Liver (tissue), 8 donors: ENCODE measurements at regions not wholly inside any gene's neighbourhood (a gene's known extent, or its start where the extent isn't known, plus 50 kb on each side); places are given as distances from the start of the nearest gene placed in this dataset.

Experiments
- DNase-seq: peaks from one replicate; pipeline ENCODE4 v3.0.0-alpha.2; 2017; ENCODE audit warnings: low spot score
- H3K27ac ChIP-seq, 2 donors: one replicate each; pipeline ENCODE4 v1.7.0; 2013; ENCODE audit warnings: inconsistent platforms in 2 of 2, low read length in 2 of 2, control low read depth in 1 of 2, low read depth in 1 of 2, mild to moderate bottlenecking in 1 of 2
- H3K27me3 ChIP-seq, 4 donors: one replicate each; pipeline versions ENCODE4 v1.6.1 to v1.7.0; 2013; ENCODE audit warnings: low read length in 3 of 4, inconsistent platforms in 1 of 4, mild to moderate bottlenecking in 1 of 4, moderate library complexity in 1 of 4; ENCODE audit not compliant: control insufficient read depth in 4 of 4, insufficient read depth in 4 of 4
- H3K36me3 ChIP-seq, 4 donors: one replicate each; pipeline versions ENCODE4 v1.6.1 to v1.7.0; 2013; ENCODE audit warnings: low read length in 3 of 4, mild to moderate bottlenecking in 3 of 4, low read depth in 1 of 4, moderate library complexity in 1 of 4; ENCODE audit not compliant: control insufficient read depth in 4 of 4, insufficient read depth in 3 of 4
- H3K4me1 ChIP-seq, 4 donors: one replicate each; pipeline versions ENCODE4 v1.6.1 to v1.7.0; 2013; ENCODE audit warnings: low read length in 3 of 4, mild to moderate bottlenecking in 3 of 4, moderate library complexity in 1 of 4; ENCODE audit not compliant: control insufficient read depth in 4 of 4, insufficient read depth in 4 of 4
- H3K4me3 ChIP-seq, 3 donors: one replicate each; pipeline versions ENCODE4 v1.6.1 to v1.7.0; 2013; ENCODE audit warnings: low read length in 3 of 3, control low read depth in 1 of 3, low read depth in 1 of 3, mild to moderate bottlenecking in 1 of 3
- H3K9ac ChIP-seq, 2 donors: one replicate each; pipeline ENCODE4 v1.7.0; 2013; ENCODE audit warnings: low read length in 2 of 2, mild to moderate bottlenecking in 2 of 2, moderate library complexity in 2 of 2, control low read depth in 1 of 2, low read depth in 1 of 2
- H3K9me3 ChIP-seq, 4 donors: one replicate each; pipeline versions ENCODE4 v1.6.1 to v1.7.0; 2013; ENCODE audit warnings: low read length in 3 of 4; ENCODE audit not compliant: control insufficient read depth in 4 of 4
- ATF3 ChIP-seq: IDR thresholded peaks from 2 replicates; pipeline ENCODE4 v1.6.1; 2016; ENCODE audit warnings: antibody characterized with exemption
- EGR1 ChIP-seq, 2 donors: IDR thresholded peaks; 2 replicates each; pipeline ENCODE4 v1.6.1; 2016 to 2018; ENCODE audit warnings: antibody characterized with exemption in 2 of 2, low read depth in 2 of 2
- FOXA1 ChIP-seq: IDR thresholded peaks from 2 replicates; pipeline ENCODE4 v1.6.1; 2016; ENCODE audit warnings: antibody characterized with exemption
- FOXA2 ChIP-seq: IDR thresholded peaks from 2 replicates; pipeline ENCODE4 v1.6.1; 2016; ENCODE audit warnings: antibody characterized with exemption
- GABPA ChIP-seq, 2 donors: IDR thresholded peaks in 1 of 2; conservative IDR thresholded peaks in 1 of 2; 2 replicates each; pipeline ENCODE4 v1.6.1; 2016; ENCODE audit warnings: antibody characterized with exemption in 2 of 2, mild to moderate bottlenecking in 1 of 2, moderate library complexity in 1 of 2
- HNF4A ChIP-seq, 2 donors: conservative IDR thresholded peaks; 2 replicates each; pipeline ENCODE4 v1.6.1; 2016; ENCODE audit warnings: antibody characterized with exemption in 2 of 2, mild to moderate bottlenecking in 2 of 2
- HNF4G ChIP-seq: IDR thresholded peaks from 2 replicates; pipeline ENCODE4 v1.6.1; 2016; ENCODE audit warnings: antibody characterized with exemption
- RAD21 ChIP-seq, 2 donors: IDR thresholded peaks; 2 replicates each; pipeline ENCODE4 v1.6.1; 2016; ENCODE audit warnings: antibody characterized with exemption in 2 of 2, mild to moderate bottlenecking in 2 of 2
- RXRA ChIP-seq, 2 donors: IDR thresholded peaks; 2 replicates each; pipeline ENCODE4 v1.6.1; 2017 to 2018; ENCODE audit warnings: antibody characterized with exemption in 2 of 2, mild to moderate bottlenecking in 1 of 2
- SP1 ChIP-seq: IDR thresholded peaks from 2 replicates; pipeline ENCODE4 v1.6.1; 2018; ENCODE audit warnings: antibody characterized with exemption, mild to moderate bottlenecking
- TAF1 ChIP-seq: conservative IDR thresholded peaks from 2 replicates; pipeline ENCODE4 v1.6.1; 2016; ENCODE audit warnings: antibody characterized with exemption, mild to moderate bottlenecking
- YY1 ChIP-seq: IDR thresholded peaks from 2 replicates; pipeline ENCODE4 v1.6.1; 2016; ENCODE audit warnings: antibody characterized with exemption, mild to moderate bottlenecking
- ZBTB33 ChIP-seq: IDR thresholded peaks from 2 replicates; pipeline ENCODE4 v1.6.1; 2016; ENCODE audit warnings: antibody characterized with exemption
- WGBS: extraction: QIAGEN DNeasy Blood & Tissue Kit; methylation state at CpG from one replicate; pipeline ENCODE4 v1.1.7; 2013; 5-methylcytosine and 5-hydroxymethylcytosine counted together
- TF ChIP-seq, protein P1 (sequence below): IDR thresholded peaks from 2 replicates; pipeline ENCODE4 v1.6.1; 2016; ENCODE audit warnings: antibody characterized with exemption, mild to moderate bottlenecking
- TF ChIP-seq, protein P2 (sequence below): IDR thresholded peaks from 2 replicates; pipeline ENCODE4 v1.6.1; 2016; ENCODE audit warnings: antibody characterized with exemption
- TF ChIP-seq, protein P3 (sequence below): fragments of 150-350 bp; IDR thresholded peaks from 2 replicates; pipeline ENCODE4 v1.5.1; 2017; ENCODE audit warnings: improper control_type of control experiment, low read depth, low read length; ENCODE audit not compliant: missing input control
- donor health status: healthy.
- donor health status: healthy.
- donor health status: healthy.
- donor health status: healthy.
- donor health status: healthy.

GRCh38 chr10:36367362-36367761 is 725.3 kb upstream of the FZD8 start:
- H3K27ac ChIP-seq = no peak overlapping the region
- WGBS = 69% methylated on average over 3 of the region's 3 CpGs
- no peak for DNase-seq
- H3K27me3 ChIP-seq = no peaks in the 10 kb centered on the region
- H3K9ac ChIP-seq = no peak overlapping the region
- H3K4me3 ChIP-seq = no peak overlapping the region
- H3K9me3 ChIP-seq = peaks cover 0 to 3% (median 0%) of the 10 kb centered on the region in 4 donors
- no peaks in the 10 kb centered on the region for H3K36me3 ChIP-seq
- TF ChIP-seq EGR1 (IDR thresholded peaks at IDR 0.05; ENCODE audit: low read depth in 2 of 2) = no peak
- TF ChIP-seq, protein P1, sequence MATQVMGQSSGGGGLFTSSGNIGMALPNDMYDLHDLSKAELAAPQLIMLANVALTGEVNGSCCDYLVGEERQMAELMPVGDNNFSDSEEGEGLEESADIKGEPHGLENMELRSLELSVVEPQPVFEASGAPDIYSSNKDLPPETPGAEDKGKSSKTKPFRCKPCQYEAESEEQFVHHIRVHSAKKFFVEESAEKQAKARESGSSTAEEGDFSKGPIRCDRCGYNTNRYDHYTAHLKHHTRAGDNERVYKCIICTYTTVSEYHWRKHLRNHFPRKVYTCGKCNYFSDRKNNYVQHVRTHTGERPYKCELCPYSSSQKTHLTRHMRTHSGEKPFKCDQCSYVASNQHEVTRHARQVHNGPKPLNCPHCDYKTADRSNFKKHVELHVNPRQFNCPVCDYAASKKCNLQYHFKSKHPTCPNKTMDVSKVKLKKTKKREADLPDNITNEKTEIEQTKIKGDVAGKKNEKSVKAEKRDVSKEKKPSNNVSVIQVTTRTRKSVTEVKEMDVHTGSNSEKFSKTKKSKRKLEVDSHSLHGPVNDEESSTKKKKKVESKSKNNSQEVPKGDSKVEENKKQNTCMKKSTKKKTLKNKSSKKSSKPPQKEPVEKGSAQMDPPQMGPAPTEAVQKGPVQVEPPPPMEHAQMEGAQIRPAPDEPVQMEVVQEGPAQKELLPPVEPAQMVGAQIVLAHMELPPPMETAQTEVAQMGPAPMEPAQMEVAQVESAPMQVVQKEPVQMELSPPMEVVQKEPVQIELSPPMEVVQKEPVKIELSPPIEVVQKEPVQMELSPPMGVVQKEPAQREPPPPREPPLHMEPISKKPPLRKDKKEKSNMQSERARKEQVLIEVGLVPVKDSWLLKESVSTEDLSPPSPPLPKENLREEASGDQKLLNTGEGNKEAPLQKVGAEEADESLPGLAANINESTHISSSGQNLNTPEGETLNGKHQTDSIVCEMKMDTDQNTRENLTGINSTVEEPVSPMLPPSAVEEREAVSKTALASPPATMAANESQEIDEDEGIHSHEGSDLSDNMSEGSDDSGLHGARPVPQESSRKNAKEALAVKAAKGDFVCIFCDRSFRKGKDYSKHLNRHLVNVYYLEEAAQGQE = no peak
- TF ChIP-seq, protein P2, sequence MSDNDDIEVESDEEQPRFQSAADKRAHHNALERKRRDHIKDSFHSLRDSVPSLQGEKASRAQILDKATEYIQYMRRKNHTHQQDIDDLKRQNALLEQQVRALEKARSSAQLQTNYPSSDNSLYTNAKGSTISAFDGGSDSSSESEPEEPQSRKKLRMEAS = no peak
- no peak for TF ChIP-seq TAF1
- no peak for TF ChIP-seq FOXA2
- TF ChIP-seq GABPA (IDR thresholded peaks at IDR 0.05 in 1 of 2, conservative IDR thresholded peaks at IDR 0.05 in 1 of 2) = no peak
- TF ChIP-seq RAD21 (IDR thresholded peaks at IDR 0.05) = no peak
- TF ChIP-seq HNF4G = no peak
- TF ChIP-seq YY1 = no peak
- no peaks in the 10 kb centered on the region for H3K4me1 ChIP-seq

GRCh38 chr10:36366843-36367242 is 724.7 kb upstream of the FZD8 start:
- Histone ChIP-seq H3K4me1 (no peaks in the 10 kb centered on the region), H3K27ac (no peak overlapping the region), H3K9ac (no peak overlapping the region), H3K9me3 (peaks cover 0 to 3% (median 0%) of the 10 kb centered on the region in 4 donors), H3K4me3 (no peak overlapping the region), H3K36me3 (no peaks in the 10 kb centered on the region), H3K27me3 (no peaks in the 10 kb centered on the region)
- no peak for DNase-seq
- TF ChIP-seq RAD21 (IDR thresholded peaks at IDR 0.05) (no peak), HNF4G (no peak), ATF3 (no peak), SP1 (no peak), ZBTB33 (no peak), TAF1 (no peak), RXRA (IDR thresholded peaks at IDR 0.05) (no peak)

- Histone ChIP-seq H3K27me3 (no peaks in the 10 kb centered on the region), H3K9me3 (peaks cover 0 to 3% (median 0%) of the 10 kb centered on the region in 4 donors), H3K4me3 (no peak overlapping the region), H3K4me1 (no peaks in the 10 kb centered on the region), H3K27ac (no peak overlapping the region), H3K9ac (no peak overlapping the region), H3K36me3 (no peaks in the 10 kb centered on the region)
- no peak for DNase-seq
- 90% methylated on average over 2 of the region's 2 CpGs for WGBS
- TF ChIP-seq FOXA1 (no peak), HNF4A (conservative IDR thresholded peaks at IDR 0.05) (no peak), RAD21 (IDR thresholded peaks at IDR 0.05) (no peak), RXRA (IDR thresholded peaks at IDR 0.05) (no peak), HNF4G (no peak), ATF3 (no peak), GABPA (IDR thresholded peaks at IDR 0.05 in 1 of 2, conservative IDR thresholded peaks at IDR 0.05 in 1 of 2) (no peak), ZBTB33 (no peak)
- TF ChIP-seq, protein P2 = no peak
- TF ChIP-seq, protein P3, sequence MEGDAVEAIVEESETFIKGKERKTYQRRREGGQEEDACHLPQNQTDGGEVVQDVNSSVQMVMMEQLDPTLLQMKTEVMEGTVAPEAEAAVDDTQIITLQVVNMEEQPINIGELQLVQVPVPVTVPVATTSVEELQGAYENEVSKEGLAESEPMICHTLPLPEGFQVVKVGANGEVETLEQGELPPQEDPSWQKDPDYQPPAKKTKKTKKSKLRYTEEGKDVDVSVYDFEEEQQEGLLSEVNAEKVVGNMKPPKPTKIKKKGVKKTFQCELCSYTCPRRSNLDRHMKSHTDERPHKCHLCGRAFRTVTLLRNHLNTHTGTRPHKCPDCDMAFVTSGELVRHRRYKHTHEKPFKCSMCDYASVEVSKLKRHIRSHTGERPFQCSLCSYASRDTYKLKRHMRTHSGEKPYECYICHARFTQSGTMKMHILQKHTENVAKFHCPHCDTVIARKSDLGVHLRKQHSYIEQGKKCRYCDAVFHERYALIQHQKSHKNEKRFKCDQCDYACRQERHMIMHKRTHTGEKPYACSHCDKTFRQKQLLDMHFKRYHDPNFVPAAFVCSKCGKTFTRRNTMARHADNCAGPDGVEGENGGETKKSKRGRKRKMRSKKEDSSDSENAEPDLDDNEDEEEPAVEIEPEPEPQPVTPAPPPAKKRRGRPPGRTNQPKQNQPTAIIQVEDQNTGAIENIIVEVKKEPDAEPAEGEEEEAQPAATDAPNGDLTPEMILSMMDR = no peak
Measured at GRCh38 chr10:36366065-36366464, 724.0 kb upstream of the FZD8 start.
